Body of pancreas (tissue), 4 donors: ENCODE measurements at regions not wholly inside any gene's neighbourhood (a gene's known extent, or its start where the extent isn't known, plus 50 kb on each side); places are given as distances from the start of the nearest gene placed in this dataset.

Experiments used
- ATAC-seq: fragments of 150-250 bp; one replicate; pipeline ENCODE4 v1.9.1; 2016
- DNase-seq, 4 donors: peaks; one replicate each; pipeline ENCODE4 v3.0.0-alpha.2; 2019
- H3K27ac ChIP-seq, 4 donors: fragments of 200-600 bp; sonication (generic); 1 replicate in 3 of 4; 2 replicates in 1 of 4; pipeline versions ENCODE4 v1.5.1 to v1.6.1; 2016 to 2019; ENCODE audit warnings: mild to moderate bottlenecking in 1 of 4, mixed read lengths in 1 of 4, moderate library complexity in 1 of 4
- H3K27me3 ChIP-seq, 2 donors: fragments of 200-600 bp; sonication (generic); one replicate each; pipeline ENCODE4 v1.6.0; 2016; ENCODE audit warnings: mild to moderate bottlenecking in 1 of 2
- H3K36me3 ChIP-seq, 2 donors: fragments of 200-600 bp; sonication (generic); replicated peaks in 1 of 2; 2 replicates each; pipeline ENCODE4 v1.5.1; 2016; ENCODE audit warnings: low read depth in 2 of 2; ENCODE audit not compliant: insufficient read depth in 1 of 2
- H3K4me1 ChIP-seq: fragments of 200-600 bp; sonication (generic); one replicate; pipeline ENCODE4 v1.6.0; 2016
- H3K4me3 ChIP-seq, 2 donors: fragments of 200-600 bp; sonication (generic); 1 replicate in 1 of 2; 2 replicates in 1 of 2; pipeline ENCODE4 v1.5.1; 2016 to 2019
- H3K9me3 ChIP-seq, 3 donors: fragments of 200-600 bp; sonication (generic); 1 replicate in 2 of 3; 2 replicates in 1 of 3; pipeline ENCODE4 v1.5.1; 2016
- POLR2A ChIP-seq, 3 donors: fragments of 450-650 bp; IDR thresholded peaks; one replicate each; pipeline ENCODE4 v1.6.1; 2016; ENCODE audit warnings: antibody characterized with exemption in 3 of 3, mild to moderate bottlenecking in 2 of 3
- WGBS, 2 donors: methylation state at CpG; one replicate each; pipeline ENCODE4 v1.1.5; 2017; 5-methylcytosine and 5-hydroxymethylcytosine counted together
- intact Hi-C: fragments of 100-400 bp; cut with DNase I; formaldehyde crosslinking; loops from one replicate; pipeline ENCODE4 v1.15.1; 2023
- TF ChIP-seq, protein P1 (sequence below), 7 experiments: fragments of 450-650 bp in 4 of 7; fragments of 200-600 bp in 3 of 7; sonication (generic) in 3 of 7; IDR thresholded peaks; one replicate each; pipeline ENCODE4 v1.5.1; 2016 to 2019; ENCODE audit warnings: antibody characterized with exemption in 7 of 7

DNA sequence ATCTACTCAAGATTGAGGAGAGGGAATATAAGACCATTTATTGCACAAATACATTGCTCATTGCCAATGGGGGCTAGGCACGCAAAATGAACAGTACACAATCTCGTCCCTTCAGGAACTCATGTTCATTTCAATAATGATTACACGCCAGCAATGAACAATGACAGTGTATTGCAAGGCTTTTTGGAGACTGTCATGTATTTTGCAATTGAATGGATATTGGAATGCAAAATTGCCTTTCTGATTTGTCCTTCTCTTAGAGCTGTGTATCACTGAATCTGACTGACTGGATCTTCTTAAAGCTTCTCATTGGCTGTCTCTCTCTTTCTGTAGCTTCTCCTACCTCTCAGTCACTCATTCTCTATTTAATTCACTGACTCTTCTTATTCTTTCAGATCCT, 400.2 kb upstream of the DCN start:
- Histone ChIP-seq H3K4me1 (peaks cover 6% of the 10 kb centered on the region), H3K4me3 (no peak overlapping the region), H3K36me3 (no peaks in the 10 kb centered on the region), H3K9me3 (peaks cover 0 to 3% (median 0%) of the 10 kb centered on the region in 3 donors), H3K27ac (no peak overlapping the region), H3K27me3 (no peaks in the 10 kb centered on the region)
- ATAC-seq (no peak), DNase-seq (no peak)
- WGBS, 2 donors = 74 to 80% methylated on average over 3 of the region's 3 CpGs
- intact Hi-C loops = no loop called here
- TF ChIP-seq POLR2A (IDR thresholded peaks at IDR 0.05) = no peak
- TF ChIP-seq, protein P1, sequence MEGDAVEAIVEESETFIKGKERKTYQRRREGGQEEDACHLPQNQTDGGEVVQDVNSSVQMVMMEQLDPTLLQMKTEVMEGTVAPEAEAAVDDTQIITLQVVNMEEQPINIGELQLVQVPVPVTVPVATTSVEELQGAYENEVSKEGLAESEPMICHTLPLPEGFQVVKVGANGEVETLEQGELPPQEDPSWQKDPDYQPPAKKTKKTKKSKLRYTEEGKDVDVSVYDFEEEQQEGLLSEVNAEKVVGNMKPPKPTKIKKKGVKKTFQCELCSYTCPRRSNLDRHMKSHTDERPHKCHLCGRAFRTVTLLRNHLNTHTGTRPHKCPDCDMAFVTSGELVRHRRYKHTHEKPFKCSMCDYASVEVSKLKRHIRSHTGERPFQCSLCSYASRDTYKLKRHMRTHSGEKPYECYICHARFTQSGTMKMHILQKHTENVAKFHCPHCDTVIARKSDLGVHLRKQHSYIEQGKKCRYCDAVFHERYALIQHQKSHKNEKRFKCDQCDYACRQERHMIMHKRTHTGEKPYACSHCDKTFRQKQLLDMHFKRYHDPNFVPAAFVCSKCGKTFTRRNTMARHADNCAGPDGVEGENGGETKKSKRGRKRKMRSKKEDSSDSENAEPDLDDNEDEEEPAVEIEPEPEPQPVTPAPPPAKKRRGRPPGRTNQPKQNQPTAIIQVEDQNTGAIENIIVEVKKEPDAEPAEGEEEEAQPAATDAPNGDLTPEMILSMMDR (IDR thresholded peaks at IDR 0.05) = no peak

DNA sequence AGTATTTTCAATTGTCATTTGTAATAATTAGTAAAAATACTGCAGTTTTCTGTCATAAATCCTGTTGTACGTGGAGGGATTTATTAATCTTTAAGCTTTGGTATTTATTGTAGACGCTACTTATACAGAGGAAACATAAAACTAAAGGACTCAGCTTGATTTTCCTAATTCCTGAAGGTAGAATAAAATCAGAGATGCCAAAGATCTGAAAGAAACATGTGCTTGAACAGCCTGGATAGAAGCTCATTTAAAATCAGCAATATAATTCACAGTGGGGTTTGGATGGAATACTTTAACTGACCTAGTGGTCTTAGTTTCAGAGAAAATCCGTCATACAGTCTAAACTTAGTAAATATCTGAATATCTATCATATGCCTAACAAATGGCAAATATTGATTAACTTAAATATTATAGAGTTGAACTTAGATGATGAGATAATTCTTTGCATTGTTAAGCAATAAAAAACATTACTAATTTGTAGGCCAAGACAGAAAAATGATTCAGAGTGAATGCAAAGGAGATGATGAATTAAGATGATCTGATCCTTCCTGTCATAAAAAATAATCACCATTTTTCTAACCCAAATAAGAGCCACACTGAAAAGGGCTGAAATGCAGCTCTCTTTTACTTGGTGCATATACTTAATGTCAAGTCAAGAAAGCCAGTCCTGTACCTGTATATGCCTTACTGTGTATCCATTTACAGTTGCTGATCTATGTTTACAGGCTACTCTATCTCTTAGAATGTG, 397.1 kb upstream of the DCN start:
- WGBS, 2 donors = 47 to 72% methylated on average over 3 of the region's 3 CpGs
- intact Hi-C loops = no loop called here

DNA sequence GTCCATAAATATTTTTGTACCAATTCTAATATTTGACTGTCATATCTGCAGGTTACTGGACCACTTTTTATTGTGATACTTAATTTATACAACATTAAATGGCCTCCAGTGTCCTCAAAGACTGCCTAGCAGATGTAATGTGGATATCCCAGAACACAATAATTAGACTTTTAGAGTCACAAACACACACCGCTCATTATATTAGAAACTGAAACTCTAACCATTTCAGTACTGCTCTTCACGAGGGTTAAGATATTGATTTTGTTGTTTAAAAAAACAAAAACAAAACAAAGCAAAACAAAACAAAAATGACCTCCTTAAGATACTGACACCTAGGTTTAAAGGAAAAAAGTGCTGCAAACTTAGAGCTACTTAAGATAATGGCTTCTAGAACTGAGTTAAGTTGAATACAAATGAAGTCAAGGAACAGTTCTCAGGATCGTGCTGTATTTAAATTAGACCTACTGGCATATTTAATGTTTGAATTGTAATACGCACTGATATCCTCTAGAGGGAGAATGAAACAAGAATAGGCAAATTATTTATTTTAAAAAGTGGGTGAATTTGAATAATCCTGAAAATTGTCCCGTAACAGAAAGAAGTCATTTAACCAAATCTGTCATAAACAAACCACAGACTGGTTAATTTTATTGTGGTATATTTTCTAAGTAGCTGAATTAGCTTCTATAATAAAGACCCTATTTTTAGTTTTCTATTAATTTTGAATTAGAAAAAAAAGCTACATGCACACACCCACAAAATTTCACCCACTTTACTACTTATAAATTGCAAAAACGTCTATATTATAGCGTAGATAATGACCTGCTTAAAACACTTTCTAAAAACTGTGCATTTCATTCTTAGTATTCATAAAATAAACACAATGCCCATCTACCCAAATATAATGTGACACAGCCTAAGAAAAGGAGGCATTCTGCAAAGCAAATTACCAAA, 395.2 kb upstream of the DCN start:
- Histone ChIP-seq H3K4me1 (peaks cover 10% of the 10 kb centered on the region), H3K27ac (no peak overlapping the region), H3K9me3 (peaks cover 0 to 3% (median 0%) of the 10 kb centered on the region in 3 donors), H3K36me3 (no peaks in the 10 kb centered on the region), H3K27me3 (no peaks in the 10 kb centered on the region), H3K4me3 (peak overlapping the region in 1 of 2 donors; percentile 16)
- WGBS, 2 donors = 10 to 14% methylated on average over 7 of the region's 7 CpGs
- intact Hi-C loops = no loop called here
- DNase-seq = no peak
- peak; percentile 69 for ATAC-seq
- TF ChIP-seq, protein P1 (IDR thresholded peaks at IDR 0.05) = peak; percentile 49 to 77 (median 71)
- no peak for TF ChIP-seq POLR2A (IDR thresholded peaks at IDR 0.05)

More for the DNA sequence above, 397.1 kb upstream of the DCN start:
- H3K27me3 ChIP-seq = no peaks in the 10 kb centered on the region
- H3K9me3 ChIP-seq = peaks cover 0 to 3% (median 0%) of the 10 kb centered on the region in 3 donors
- H3K4me1 ChIP-seq = peaks cover 10% of the 10 kb centered on the region
- ATAC-seq (no peak), DNase-seq (no peak)
- H3K4me3 ChIP-seq = no peak overlapping the region
- no peaks in the 10 kb centered on the region for H3K36me3 ChIP-seq
- no peak overlapping the region for H3K27ac ChIP-seq
- TF ChIP-seq, protein P1 (IDR thresholded peaks at IDR 0.05) = no peak
- TF ChIP-seq POLR2A (IDR thresholded peaks at IDR 0.05) = no peak

DNA sequence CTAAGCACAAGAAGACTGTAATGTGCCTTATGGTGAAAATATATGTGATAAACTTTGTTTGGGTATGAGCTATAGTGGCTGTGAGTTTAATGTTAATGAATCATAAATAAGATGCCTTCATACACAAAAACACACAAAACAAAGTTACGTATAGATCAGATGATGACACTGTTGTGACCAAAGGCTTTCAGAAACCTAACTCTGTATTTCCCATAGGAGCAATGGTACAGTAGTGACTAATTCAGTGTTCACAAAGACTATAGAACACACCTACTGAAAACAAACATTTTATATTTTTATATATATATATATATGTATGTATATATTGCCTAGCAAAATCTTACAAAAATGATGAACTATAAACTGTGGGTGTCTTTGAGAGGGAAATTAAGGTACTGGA, 393.8 kb upstream of the DCN start:
- TF ChIP-seq, protein P1 (IDR thresholded peaks at IDR 0.05) = no peak
- TF ChIP-seq POLR2A (IDR thresholded peaks at IDR 0.05) = no peak
- DNase-seq (no peak), ATAC-seq (no peak)
- peaks cover 0 to 3% (median 0%) of the 10 kb centered on the region in 3 donors for H3K9me3 ChIP-seq
- H3K36me3 ChIP-seq = no peaks in the 10 kb centered on the region
- H3K4me3 ChIP-seq = no peak overlapping the region
- no peak overlapping the region for H3K27ac ChIP-seq
- WGBS, 2 donors = 90 to 100% methylated on average over 1 of the region's 1 CpG
- H3K27me3 ChIP-seq = no peaks in the 10 kb centered on the region
- H3K4me1 ChIP-seq = peaks cover 10% of the 10 kb centered on the region
- intact Hi-C loops = no loop called here
